IMR-90 (cell line): ENCODE measurements at regions not wholly inside any gene's neighbourhood (a gene's known extent, or its start where the extent isn't known, plus 50 kb on each side); places are given as distances from the start of the nearest gene placed in this dataset.

Source experiments
- BHLHE40 ChIP-seq: fragments of 150-350 bp; IDR thresholded peaks from 2 replicates; pipeline ENCODE4 v1.6.1; 2016; ENCODE audit warnings: mild to moderate bottlenecking, low read depth, low read length
- CTCF ChIP-seq: conservative IDR thresholded peaks from 2 replicates; pipeline ENCODE4 v1.5.1; 2012; ENCODE audit warnings: mild to moderate bottlenecking, low read depth, low read length, improper control_type of control experiment
- MAFK ChIP-seq: IDR thresholded peaks from 2 replicates; pipeline ENCODE4 v1.6.1; 2012; ENCODE audit warnings: low read depth, low read length, improper control_type of control experiment
- MXI1 ChIP-seq: IDR thresholded peaks from 2 replicates; pipeline ENCODE4 v1.6.1; 2012; ENCODE audit warnings: low read depth, mild to moderate bottlenecking, low read length, moderate library complexity, borderline replicate concordance
- POLR2A ChIP-seq: IDR thresholded peaks from 2 replicates; pipeline ENCODE4 v1.6.1; 2012; ENCODE audit warnings: mild to moderate bottlenecking, low read depth, low read length
- USF2 ChIP-seq: fragments of 150-350 bp; IDR thresholded peaks from 2 replicates; pipeline ENCODE4 v1.6.1; 2017; ENCODE audit warnings: mild to moderate bottlenecking, antibody characterized with exemption, low read length, low read depth

- TF ChIP-seq CTCF (no peak), USF2 (no peak), MAFK (no peak), POLR2A (no peak), MXI1 (no peak), BHLHE40 (no peak)
These were observed 878.9 kb upstream of the SEL1L start for GRCh38 chr14:82412545-82412944.
